ENCODE measurements at regions not wholly inside any gene's neighbourhood (a gene's known extent, or its start where the extent isn't known, plus 50 kb on each side); places are given as distances from the start of the nearest gene placed in this dataset.

GRCh38 chr10:37474645-37475044 lies 349.2 kb downstream of the ANKRD30A start (continued):
- no peak for TF ChIP-seq E2F2 (CRISPR knock-in tag; IDR thresholded peaks at IDR 0.05; ENCODE audit: borderline replicate concordance)
- no peak for TF ChIP-seq ZNF703 (CRISPR knock-in tag; IDR thresholded peaks at IDR 0.05; ENCODE audit: borderline replicate concordance)
- TF ChIP-seq MAF1 (CRISPR knock-in tag; IDR thresholded peaks at IDR 0.05; ENCODE audit: borderline replicate concordance): no peak
- TF ChIP-seq, protein P1, sequence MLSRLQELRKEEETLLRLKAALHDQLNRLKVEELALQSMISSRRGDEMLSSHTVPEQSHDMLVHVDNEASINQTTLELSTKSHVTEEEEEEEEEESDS (CRISPR knock-in tag; IDR thresholded peaks at IDR 0.05; ENCODE audit: borderline replicate concordance): no peak
- no peak for TF ChIP-seq PHF20 (CRISPR knock-in tag; IDR thresholded peaks at IDR 0.05)
- no peak for TF ChIP-seq ZNF704 (CRISPR knock-in tag; IDR thresholded peaks at IDR 0.05; ENCODE audit: borderline replicate concordance)
- TF ChIP-seq ZNF326 (CRISPR knock-in tag; IDR thresholded peaks at IDR 0.05; ENCODE audit: borderline replicate concordance): no peak
- TF ChIP-seq ZNF556 (CRISPR knock-in tag; IDR thresholded peaks at IDR 0.05; ENCODE audit: borderline replicate concordance): no peak
- no peak for TF ChIP-seq TP53 (CRISPR knock-in tag; conservative IDR thresholded peaks at IDR 0.05)

DNA sequence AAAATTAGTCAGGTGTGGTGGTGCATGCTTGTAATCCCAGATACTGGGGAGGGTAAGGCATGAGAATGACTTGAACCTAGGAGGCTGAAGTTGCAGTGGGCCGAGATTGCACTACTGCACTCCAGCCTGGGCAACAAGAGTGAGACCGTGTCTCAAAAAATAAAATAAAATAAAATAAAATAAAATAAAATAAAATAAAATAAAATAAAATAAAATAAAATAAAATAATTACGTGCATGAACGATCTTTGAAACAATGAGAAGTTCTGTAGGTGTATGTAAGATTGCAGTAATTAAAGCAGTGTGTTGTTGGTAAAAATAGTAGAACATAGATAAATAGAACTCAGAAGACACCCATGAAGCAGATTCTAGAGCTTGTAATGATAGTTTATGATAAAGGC lies 348.5 kb downstream of the ANKRD30A start:
- no peaks in the 10 kb centered on the region for H3K79me2 ChIP-seq (ENCODE audit: insufficient read depth, low read length)
- H3K9ac ChIP-seq (ENCODE audit: insufficient read depth, low read depth, low read length): no peak overlapping the region
- H3K27me3 ChIP-seq (ENCODE audit: control insufficient read depth in 1 of 2, insufficient read depth in 2 of 2, low read length in 2 of 2): no peaks in the 10 kb centered on the region; a peak in 1 of 5 replicates
- H3K4me3 ChIP-seq (replicated peaks in 1 of 3; ENCODE audit: insufficient read depth in 1 of 3, low read depth in 2 of 3, low read length in 3 of 3): no peak overlapping the region
- H3K36me3 ChIP-seq (replicated peaks in 1 of 2; ENCODE audit: control insufficient read depth in 1 of 2, insufficient read depth in 2 of 2, low read length in 2 of 2): no peaks in the 10 kb centered on the region
- intact Hi-C loops (cut with micrococcal nuclease; ENCODE audit: unreplicated experiment): no loop called here
- H4K20me1 ChIP-seq (ENCODE audit: insufficient read depth, low read length): no peaks in the 10 kb centered on the region
- POLR2A ChIA-PET: no interaction called here
- no peak overlapping the region for H2AFZ ChIP-seq (ENCODE audit: low read length)
- no peaks in the 10 kb centered on the region for H3K9me3 ChIP-seq (ENCODE audit: low read length)
- CTCF ChIA-PET (ENCODE audit: low intra/inter-chr PET ratio, low total read pairs): no interaction called here
- WGBS (ENCODE audit: low lambda C conversion rate): 2% methylated on average over 4 of the region's 4 CpGs
- ATAC-seq: no peak
- DNase-seq (ENCODE audit: low spot score): no peak
- no TSS peak for BruUV-seq (replicated peaks)
- H3K4me1 ChIP-seq (ENCODE audit: insufficient read depth, low read length): no peaks in the 10 kb centered on the region
- no peak overlapping the region for H3K27ac ChIP-seq (ENCODE audit: extremely low read length, insufficient read depth, low read length)
- in situ Hi-C loops (cut with HindIII; ENCODE audit: extremely low pct_ligation_motif_present, low pct_unique_long_range_greater_than_20kb): no loop called here
- TF ChIP-seq TBP (CRISPR knock-in tag; IDR thresholded peaks at IDR 0.05): no peak
- FAIRE-seq: no peak
- H3K4me2 ChIP-seq (ENCODE audit: low read depth, low read length): no peak overlapping the region

Data from HepG2 (cell line).